HG03558 (cell line): ENCODE measurements at regions not wholly inside any gene's neighbourhood (a gene's known extent, or its start where the extent isn't known, plus 50 kb on each side); places are given as distances from the start of the nearest gene placed in this dataset.

Experiments used
- ATAC-seq: cut with Tn5 transposase; IDR thresholded peaks from one replicate; pipeline ENCODE4 v1.9.1; 2021; ENCODE audit warnings: moderate number of reproducible peaks; ENCODE audit not compliant: unreplicated experiment; ENCODE audit errors: extremely low read depth

DNA sequence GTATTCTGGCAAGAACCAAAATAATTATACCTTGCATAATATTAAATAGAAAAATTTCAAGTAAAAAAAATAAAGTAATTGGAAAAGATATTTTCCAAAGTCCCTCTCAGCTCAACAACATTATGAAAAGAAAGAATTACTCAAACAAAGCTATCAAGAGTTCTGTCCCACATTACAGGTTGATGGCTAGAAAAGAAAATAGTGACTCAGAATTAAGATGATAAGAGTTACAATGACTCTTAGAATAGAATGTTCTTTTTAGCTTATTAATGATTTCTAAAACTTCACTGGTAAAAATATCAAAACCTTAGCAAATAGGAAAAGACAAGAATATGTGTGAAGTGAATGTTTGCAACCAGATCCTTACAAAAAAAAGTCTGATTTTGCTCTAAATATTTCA is 312.5 kb upstream of the PDGFD start:
- ATAC-seq, result no peak

DNA sequence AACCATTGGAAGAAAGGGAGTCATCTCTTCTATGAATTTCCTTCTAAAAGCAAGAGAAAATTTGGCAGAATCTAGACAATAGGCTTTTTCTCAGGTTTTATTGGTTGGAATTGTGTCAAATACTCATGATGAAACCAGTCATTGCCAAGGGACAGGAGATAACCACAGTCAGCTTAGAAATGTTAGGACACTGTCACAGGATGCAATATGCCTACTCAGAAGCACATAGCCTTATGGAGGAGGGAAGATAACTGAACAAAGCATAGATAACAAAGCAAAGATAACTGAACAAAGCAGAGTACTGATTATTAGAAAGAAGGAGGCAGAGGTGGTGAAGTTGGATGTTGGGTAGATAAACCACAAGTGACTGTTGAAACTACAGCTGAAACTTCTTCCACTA is 303.5 kb upstream of the PDGFD start:
- no peak for ATAC-seq

DNA sequence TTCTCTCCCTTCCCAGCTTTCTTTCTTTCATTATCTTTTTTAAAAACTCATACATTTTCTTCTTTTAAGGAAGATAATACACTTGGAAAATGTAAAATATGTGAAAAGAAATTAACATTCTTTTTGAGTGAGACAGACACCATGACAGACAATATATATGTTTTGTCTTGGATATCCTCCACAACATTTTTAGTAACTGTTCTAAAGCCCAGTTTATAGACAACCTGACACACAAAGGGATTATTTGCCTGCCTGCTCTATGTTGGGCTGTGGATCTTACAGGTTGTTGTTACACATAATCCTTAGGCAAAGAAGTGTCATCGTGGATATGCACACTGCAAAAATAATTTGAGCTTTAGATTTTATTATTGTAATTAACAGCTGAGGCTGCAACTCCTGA is 301.4 kb upstream of the PDGFD start:
- no peak for ATAC-seq

DNA sequence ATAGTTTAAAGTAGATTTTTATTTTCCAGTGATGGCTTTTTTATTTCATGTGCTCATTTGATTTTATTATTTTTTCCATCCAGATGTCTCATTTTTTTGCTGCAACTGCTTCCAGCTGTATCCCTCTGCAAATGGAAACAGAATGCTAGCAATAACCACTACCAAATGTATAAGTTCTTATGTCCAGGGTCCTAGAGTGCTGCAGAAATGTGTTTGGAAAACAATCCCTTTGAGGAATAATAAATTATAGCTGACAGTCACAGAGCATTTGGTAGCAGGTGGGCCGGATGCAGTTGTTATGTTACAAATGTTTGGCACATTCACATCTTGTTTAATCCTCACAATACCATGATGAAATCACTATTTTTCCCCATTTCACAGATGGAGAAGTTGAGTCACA is 300.7 kb upstream of the PDGFD start:
- ATAC-seq, result no peak

DNA sequence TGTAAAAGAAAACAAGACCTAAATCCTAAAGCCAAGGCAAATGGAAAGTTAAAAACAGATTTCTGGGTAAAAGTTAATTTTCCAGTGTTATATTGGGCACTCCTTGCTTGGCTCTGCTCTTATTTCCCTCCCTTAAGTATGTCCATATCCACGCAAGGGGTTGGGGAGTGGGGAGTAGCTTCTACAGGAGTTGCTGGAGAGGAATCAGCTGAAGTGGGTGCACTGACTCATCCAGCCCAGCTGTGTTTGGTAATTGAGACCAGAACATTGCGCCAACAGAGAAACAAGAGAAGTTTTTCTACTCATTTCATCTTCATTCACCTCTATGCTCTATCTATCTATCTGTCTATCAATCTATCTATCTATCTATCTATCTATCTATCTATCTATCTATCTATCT is 298.4 kb upstream of the PDGFD start:
- no peak for ATAC-seq

DNA sequence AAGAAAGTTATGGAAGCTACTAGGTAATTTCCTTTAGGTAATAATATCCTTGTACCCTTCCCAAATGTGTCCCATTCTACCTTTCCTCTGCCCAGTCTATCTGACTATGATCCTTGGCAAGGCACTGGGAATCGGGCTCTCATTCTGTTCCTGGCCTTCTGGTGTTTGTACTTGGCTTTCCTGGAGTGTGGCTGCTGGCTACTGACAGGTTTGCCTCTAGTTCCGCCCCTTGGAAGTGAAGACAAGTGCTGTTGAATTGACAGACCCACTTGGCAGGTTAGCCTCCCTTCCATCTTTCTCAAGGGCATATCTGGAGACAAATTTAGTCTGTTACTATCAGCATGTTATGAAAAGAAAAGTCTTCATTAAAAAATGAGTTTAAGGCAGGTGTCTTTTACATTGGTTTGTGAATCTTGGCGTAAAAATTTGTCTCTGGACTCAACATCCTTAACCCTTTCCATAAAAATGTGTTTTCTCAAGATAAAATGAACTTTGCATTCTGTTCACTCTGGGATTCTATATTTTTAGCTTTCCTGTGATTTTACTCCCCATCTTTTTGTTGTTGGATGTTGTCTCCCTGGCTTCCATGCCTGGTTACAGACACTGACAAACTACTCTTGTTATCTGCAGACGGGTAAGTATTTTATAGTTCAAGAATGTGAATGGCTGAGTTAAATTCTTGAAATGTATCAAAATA is 287.4 kb upstream of the PDGFD start:
- ATAC-seq, result no peak

DNA sequence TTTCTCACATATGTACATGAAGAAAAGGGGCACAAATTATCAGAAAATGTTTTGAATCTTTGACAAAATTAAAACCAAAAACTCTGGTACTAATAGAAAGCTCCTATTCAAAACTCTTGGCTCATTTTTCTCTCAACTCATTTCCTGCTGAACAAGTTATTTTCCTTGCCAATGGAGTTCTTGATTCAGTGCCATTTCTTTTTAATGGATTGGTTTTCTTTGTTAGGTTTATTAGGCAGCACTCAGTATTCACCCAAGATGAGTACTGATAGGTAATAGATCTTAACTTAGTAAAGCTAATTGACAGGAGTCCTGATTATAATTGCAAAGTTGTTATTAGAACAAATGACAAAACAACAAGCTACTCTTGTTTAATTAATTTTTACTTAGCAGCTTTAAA is 279.4 kb upstream of the PDGFD start:
- ATAC-seq, result no peak

DNA sequence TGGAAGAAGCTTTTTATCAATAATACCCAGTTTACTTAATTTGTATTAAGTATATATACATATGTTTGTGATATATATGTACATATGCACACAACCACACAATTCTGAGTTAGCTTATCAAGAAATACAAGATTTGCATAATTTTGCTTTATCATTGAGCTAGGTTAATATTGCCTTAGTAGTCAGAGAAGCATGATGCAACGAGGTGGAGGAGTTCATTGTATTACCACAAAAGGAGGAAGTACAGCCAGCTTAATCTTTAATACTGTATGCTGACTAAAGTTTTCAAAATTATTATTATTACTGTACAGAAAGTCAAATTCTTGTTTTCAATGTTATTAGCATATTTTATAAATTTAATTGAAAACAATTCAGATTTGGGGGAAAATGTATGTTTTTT is 278.4 kb upstream of the PDGFD start:
- ATAC-seq, result no peak

DNA sequence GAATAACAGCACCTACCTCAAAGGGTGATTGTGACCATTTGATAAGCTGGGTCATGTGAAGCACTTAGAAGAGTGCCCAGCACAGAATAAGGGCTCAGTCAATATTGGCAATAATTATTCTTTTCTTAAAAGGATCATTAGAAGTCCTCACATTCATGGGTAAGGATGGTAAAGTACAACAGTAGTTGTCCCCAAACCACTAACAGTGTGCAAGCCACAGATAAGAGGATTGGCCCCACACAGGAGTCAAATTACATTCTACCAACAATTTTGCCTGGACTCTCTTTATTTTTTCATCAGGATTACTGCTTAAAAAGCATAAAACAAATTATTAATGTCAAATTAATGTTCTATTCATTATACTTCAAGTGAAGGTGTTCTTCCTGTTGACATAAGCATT is 271.5 kb upstream of the PDGFD start:
- ATAC-seq, result no peak

DNA sequence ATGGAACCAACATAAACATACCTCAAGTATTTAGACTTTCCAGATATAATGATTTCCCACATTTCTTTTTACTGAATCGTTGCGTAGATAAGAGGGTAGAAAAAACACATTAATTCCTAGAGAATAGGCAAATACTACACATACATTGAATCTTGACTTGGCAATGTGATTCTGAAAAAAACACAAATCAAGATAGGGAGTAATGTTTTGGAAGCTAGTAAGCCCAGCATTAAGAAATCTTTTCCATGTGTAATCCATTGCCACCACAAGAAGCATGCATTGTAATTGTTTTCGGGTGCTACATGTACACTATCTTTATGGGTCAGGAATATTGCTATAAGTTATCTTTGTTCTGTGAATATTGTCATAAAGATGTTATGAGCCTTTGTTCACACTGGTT is 269.8 kb upstream of the PDGFD start:
- ATAC-seq, result no peak

DNA sequence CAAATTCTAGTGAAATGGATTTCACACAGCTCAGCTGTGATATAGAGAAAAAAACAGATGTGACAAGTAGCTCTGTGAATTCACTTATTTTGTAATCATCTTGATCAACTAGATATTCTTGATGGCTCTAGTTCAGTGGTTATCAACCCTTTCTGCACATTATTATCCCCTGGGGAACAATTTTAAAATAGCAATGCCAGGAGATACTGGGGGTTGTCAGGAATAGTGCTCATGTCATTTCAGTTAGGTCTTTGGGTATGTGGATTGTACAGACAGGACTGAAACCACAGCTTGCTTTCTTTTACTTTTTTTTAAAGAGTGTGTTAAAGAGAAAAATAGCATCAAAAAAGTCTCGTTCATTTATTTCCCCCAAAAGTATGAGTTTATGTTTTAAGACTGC is 269.0 kb upstream of the PDGFD start:
- ATAC-seq, result no peak

DNA sequence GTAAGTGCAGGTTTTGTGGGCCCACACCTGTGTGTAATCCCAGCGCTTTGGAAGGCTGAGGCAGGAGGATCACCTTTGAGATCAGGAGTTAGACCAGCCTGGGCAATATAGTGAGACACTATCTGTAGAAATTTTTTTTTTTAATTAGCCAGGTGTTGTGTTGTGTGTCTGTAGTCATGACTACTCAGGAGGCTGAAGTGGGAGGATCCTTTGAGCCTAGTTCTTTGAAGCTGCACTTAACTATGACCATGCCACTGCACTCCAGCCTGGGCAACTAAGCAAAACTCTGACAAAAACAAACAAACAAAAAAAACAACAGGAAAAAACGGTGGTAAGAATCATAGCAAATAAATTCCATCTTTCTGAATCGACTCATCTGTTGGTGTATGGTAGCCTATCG is 268.6 kb upstream of the PDGFD start:
- no peak for ATAC-seq

DNA sequence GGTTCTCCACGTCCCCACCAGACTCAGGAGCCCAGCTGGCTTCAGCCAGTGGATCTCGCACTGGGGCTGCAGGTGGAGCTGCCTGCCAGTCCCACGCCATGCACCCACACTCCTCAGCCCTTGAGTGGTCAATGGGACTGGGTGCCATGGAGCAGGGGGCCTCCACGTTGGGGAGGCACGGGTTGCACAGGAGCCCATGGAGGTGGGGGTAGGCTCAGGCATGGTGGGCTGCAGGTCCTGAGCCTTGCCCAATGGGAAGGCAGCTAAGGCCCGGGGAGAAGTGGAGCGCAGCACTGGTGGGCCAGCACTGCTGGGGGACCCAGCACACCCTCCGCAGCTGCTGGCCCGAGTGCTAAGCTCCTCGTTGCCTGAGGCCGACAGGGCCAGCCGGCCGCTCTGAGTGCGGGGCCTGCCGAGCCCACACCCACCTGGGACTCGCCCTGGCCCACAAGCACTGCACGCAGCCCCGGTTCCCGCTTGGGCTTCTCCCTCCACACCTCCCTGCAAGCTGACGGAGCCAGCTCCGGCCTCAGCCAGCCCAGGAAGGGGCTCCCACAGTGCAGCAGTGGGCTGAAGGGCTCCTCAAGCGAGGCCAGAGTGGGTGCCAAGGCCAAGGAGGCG is 258.5 kb upstream of the PDGFD start:
- no peak for ATAC-seq

DNA sequence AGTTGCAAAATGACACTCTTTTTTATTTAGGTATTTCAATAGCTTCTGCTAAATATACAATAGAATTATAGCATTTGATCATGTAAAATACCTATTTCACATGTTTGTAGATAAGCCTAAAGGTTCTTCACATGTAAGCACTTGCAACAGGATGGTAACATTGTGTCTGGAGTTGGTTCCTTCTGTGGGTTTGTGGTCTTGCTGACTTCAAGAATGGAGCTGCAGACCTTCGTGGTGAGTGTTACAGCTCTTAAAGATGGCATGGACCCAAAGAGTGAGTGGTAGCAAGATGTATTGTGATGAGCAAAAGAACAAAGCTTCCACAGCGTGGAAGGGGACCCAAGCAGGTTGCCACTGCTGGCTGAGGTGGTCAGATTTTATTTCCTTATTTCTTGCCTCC is 246.4 kb upstream of the PDGFD start:
- ATAC-seq, result no peak

DNA sequence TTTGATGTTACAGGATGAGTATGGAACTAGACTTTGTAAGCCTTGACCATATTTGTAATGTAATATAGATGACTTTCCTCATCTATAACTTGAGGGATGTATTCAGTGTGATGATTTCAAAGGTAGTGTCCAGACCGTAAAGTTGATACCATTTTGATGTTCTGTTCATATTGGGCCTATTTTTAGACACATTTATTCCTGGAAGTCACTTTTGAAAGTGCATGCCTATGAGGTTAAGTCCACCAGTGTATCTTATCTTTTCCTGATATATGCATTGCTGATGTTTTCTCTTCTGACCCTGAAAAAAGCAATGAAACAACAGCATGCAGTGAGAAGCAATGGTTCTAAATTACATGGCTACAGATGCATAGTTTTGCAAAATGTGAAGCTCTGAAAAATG is 244.7 kb upstream of the PDGFD start:
- no peak for ATAC-seq

DNA sequence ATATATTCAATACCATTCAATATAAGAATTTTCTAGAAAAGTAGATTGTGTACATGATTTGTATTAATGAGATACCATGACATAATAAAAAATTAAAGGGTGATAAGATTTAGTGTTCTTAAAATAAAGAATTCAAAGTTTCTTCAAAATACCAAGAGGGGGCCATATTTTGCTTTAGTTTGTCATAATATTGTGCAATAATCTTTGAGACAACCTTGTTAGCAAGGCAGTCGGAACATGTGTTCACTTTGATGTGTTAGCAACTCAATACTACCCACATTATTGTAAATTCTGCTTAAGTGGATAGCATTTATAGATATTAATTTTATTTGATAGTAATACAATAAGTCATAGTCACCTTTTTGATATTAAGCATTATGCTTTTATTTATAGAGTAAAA is 241.3 kb upstream of the PDGFD start:
- ATAC-seq, result no peak

DNA sequence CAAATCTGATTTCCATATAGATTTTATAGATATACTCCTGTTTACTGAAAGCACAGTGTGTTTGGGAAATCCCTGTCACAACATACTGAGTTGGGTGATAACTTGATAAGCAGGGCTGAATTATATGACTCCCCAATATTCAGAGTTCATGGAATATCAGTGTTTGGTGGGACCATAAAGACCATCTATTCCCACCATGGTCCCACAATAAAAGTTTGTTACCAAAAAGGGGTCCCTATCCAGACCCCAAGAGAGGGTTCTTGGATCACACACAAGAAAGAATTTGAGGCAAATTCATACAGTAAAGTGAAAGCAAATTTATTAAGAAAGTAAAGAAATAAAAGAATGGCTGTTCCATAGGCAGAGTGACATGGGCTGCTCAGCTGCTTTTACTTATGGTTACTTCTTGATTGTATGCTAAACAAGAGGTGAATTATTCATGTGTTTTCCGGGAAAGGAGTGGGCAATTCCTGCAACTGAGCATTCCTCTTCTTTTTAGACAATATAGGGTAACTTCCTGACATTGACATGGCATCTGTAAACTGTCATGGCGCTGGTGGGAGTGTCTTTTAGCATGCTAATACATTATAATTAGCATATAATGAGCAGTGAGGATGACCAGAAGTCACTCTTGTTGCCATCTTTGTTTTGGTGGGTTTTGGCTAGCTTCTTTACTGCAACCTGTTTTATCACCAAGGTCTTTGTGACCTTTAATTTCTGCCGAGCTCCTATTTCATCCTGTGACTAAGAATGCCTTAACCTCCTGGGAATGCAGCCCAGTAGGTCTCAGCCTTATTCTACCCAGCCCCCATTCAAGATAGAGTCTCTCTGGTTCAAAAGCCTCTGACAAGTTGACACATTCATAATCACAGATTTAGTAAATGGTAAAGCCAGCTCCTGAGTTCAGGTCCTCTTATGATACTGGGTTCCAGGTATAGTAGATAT is 240.6 kb upstream of the PDGFD start:
- no peak for ATAC-seq

DNA sequence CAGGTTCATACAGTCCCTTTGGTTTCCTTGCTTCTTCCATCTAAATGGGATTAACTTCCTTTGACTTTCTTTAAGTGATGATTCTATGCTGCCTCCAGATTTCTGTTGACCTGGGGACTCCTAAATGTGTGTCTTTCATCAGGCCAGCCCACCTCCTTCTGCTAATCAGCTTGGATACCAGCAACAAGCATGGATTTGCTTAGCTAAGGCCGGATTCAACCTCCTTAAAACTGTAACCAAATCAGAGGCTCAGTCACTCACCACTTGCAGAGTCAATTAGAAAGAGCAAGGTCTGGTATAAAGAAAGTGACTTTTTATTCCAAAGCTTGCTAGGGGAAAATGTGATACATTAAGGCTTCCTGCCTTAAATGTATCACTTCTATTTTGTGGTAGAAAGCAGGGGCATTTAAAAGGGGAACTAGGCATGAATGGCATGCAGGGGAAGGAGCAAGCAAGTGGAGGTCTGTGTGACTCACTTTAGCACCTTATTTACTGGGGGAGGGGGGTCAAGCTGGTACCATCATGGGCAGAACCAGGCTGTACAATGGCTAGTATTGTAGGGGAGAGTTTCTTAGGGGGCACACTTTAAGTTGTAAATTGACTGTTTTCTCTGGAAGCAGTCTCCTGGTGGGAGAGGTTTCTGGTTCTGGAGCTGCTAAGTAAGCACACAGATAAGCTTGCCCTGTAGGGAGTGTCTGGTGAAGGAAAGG is 239.0 kb upstream of the PDGFD start:
- ATAC-seq, result no peak

DNA sequence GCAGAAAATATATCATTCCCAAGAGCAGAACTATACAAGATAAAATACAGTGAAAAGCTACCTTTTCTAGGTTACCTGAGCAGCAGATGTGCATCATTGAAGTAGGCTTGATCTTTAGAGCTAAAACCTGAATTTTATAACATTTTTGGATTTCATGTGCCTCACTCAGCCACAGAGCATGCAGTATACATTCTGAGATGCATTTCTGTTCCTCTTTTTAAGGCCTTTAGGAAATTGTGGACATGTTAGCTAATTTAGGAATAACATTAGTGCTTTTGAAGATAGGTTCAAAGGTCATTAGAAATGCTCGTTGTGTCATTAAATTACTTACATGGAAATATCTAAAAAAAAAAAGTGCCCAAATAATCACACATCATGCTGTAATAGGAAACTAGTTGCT is 230.6 kb upstream of the PDGFD start:
- ATAC-seq, result no peak

DNA sequence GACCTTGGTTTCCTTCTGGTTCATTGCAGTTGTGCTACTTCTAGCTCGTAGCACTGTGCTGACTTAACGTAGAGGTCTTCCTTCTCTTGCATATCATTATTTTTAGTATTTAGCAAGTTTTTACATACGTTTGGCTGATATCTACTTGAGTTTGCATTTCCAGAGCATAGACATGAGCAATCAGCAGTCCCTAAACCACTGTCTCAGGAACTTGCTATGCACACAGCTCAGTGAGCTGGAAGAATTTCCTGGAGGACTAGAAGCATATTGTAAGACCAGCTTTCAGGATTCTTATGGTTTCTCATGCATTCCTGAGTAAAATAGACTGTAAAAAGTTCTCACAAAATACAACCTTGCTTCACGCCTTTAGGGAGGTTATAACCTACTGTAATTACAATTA is 226.7 kb upstream of the PDGFD start:
- ATAC-seq, result no peak

DNA sequence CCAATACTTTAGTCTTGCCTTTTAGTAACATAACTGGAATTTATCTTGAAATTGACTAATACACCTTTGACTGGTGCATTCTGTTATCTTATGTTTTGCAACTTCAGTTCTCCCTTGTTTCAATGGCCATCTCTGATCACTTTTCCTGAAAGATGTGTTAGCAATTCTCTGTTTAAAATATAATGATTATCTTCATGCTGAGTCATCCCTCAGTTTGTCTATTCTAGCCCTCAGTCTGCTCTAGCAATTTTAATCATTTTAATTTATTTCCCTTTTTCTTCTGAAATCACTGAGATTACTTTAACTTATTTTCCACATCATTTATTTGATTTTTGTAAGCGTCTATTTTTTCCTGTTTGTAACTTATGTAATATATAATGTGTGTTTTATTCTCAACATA is 221.9 kb upstream of the PDGFD start:
- no peak for ATAC-seq
